GM19438 (cell line): ENCODE measurements at regions not wholly inside any gene's neighbourhood (a gene's known extent, or its start where the extent isn't known, plus 50 kb on each side); places are given as distances from the start of the nearest gene placed in this dataset.

Experiments
- ATAC-seq: cut with Tn5 transposase; IDR thresholded peaks from one replicate; pipeline ENCODE4 v1.9.1; 2021; ENCODE audit warnings: low read depth; ENCODE audit not compliant: unreplicated experiment

- ATAC-seq: no peak
These were observed 104.2 kb upstream of the GADD45A start for GRCh38 chr1:67580691-67581403.

DNA sequence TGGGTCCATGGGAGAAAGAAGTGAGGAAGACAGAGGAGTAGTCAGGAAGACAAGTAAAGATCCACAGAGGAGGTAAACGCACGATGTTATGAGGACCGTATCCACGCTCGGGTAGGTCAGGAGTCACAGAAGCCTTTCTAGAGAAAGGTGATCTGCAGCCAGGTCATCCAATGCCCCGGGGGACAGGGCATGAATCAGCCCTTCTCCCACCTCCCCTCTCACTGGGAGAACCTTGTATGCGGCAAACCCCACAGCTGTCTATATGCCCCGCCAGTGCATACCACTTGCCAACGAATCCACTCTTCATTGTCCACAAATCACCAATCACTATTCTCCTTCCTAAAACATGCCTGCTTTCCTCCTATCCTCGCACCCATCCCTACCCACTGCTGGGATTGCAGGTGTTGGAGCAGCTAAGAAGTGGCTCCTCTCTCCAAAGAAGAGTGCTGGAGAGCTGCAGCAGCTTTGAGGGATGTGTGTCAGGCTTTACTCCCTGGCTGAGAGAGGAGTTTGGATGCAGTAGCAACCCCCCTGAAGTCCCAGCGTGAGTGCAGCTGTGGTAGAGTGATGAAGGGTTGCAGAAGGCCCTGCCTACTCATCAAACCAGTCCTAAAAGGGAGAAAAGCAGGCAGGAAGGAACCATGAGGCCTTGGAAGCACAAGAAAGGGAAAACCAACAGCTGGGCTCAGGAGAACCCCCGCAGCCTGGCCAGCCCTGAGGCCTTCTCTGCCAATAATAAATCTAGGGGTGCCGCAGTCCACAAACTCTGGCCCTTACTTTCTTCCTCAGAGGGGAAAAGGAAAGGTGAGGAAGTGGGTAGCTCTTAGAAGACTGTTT, 102.2 kb upstream of the GADD45A start:
- no peak for ATAC-seq

DNA sequence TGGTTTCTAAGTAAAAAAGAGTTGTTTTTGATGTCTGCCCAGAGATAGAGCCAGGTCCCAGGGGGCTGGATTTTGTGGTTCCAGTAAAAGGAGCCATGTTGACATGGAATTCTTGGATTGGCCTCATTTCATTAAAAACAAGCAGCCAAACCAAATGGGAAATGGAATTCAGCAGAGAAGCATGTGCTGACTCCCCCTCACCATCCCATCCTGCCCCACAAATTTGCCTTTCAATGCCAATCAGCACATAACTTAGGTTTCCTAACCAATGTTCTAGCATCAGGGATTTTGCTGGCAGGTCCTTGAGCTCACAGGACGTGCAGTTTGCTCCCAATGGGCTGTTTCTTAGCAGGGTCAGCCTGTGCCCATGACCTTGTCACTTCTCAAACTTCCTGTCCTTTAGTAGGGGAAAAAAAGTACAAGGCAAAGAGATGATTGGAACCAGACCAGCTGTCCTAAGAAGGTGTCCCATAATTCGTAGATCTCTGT, 101.5 kb upstream of the GADD45A start:
- ATAC-seq: no peak

DNA sequence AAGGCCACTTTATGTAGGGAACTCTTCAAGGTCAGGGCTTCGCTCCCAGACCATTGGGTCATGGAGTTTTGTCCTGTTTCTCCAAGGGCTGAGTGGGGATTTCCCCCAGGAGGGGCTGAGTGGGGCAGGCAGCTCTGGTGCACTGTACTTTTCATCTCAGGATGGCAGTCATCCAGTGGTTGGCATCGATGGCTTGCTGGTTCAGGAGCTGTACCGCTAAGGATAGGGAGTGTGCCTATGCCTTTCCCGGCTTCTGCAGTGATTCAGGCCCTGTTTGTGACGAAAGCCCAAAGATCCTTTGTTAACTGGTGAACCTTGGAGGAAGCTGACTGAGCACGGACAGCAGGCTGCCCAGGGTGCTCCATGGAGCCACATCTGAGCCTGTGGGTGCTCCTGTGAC, 100.1 kb upstream of the GADD45A start:
- ATAC-seq: no peak

GRCh38 chr1:67586596-67586995, 98.4 kb upstream of the GADD45A start:
- no peak for ATAC-seq

DNA sequence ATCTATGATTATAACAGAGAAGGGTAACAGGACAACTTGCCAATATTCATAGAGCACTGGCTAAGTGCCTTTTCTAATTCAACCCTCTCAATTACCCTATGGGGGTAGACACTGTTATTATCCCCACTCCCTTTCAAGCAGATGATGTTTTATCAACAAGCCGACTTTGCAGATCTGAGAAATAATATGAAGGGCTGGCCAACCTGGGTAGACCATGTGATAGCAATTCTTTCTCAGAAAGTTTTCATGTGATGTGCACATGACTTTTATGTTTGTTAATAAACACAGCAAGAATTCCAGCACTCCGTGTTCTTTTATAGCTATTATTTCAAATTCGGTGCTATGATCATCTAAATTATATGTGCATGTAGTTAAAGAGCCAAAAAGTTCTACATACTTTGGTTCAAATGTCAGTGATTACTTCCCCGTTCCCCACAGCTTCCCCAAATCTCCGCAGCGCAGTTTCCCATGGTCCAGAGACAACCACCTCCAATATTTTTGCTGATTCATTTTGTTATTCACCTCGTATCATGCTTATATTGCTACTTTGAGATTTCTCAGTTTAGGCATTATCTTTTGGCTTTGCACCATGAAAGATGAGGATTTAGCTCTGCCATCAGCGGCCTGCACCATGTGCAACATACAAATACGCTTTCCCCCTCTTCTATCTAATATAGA, 96.7 kb upstream of the GADD45A start:
- ATAC-seq: no peak

- ATAC-seq: no peak
These were observed 95.3 kb upstream of the GADD45A start for GRCh38 chr1:67589519-67590233.

GRCh38 chr1:67590329-67590728, 94.7 kb upstream of the GADD45A start:
- ATAC-seq: no peak

DNA sequence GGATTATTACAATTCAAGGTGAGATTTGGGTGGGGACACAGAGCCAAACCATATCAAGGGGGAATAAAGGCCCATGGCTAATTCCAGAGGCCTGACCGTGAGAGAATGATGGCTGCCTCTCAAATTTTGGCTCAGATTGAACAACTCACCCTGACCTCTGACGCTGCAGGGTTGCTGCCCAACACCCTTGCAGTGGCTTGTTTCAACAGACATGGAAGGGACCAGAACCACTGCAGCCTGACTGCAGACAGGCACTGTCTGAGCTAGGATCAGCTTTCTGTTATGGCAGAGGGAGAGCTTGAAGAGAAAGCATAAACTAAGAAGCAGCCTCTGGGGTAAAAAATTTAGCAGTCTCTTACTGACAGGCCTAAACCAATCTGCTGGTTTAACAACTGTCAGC, 90.2 kb upstream of the GADD45A start:
- ATAC-seq: no peak

DNA sequence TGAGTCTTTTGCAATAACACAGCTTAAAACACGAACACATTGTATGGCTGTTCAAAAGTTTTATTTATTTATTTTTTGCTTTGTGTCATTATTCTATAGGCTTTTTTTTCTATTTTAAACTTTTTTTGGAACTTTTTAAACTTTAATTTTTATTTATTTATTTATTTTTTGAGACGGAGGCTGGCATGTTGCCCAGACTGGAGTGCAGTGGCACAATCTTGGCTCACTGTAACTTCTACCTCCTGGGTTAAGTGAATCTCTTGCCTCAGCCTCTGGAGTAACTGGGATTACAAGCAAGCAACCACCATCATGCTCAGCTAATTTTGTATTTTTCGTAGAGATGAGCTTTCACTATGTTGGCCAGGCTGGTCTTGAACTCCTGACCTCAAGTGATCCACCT, 88.3 kb upstream of the GADD45A start:
- no peak for ATAC-seq

DNA sequence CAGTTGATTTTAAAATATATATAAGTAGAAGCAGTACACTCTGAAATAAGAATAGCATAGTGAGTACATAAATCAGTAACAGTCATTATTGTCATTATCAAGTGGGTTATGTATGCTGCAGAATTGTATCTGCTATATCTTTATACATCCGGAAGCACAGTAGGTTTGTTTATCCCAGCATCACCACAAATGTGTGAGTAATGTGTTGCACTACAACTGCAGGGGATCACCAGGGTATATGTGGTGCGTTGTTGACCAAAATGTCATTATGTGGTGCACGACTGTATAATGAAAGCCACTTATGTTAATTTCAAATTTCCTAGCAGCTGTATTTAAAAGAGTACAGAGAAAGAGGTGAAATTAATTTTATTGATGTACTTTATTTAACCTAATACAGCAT, 87.7 kb upstream of the GADD45A start:
- ATAC-seq: no peak

DNA sequence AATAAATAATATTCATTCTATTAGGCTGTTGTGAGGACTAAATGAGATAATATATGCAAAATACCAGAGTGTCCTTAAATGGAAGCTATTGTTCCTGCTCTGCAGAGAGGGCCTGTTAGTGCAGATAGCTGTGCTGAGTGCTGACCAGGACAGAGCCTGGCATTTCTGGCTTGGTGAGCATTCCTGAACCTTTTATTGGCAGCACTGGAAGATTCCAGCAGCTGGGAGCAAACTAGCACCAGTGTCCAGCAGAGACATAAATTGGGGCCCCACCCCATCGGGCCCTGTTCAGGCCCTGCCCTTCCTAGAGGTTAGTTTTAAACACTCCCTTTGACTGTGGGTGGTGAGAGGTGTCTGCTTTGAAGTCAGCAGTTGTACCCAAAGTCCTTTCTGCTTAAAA, 85.9 kb upstream of the GADD45A start:
- ATAC-seq: no peak

GRCh38 chr1:67601539-67601938, 83.5 kb upstream of the GADD45A start:
- ATAC-seq: no peak

- ATAC-seq: no peak
These were observed 83.0 kb upstream of the GADD45A start for GRCh38 chr1:67601955-67602354.

DNA sequence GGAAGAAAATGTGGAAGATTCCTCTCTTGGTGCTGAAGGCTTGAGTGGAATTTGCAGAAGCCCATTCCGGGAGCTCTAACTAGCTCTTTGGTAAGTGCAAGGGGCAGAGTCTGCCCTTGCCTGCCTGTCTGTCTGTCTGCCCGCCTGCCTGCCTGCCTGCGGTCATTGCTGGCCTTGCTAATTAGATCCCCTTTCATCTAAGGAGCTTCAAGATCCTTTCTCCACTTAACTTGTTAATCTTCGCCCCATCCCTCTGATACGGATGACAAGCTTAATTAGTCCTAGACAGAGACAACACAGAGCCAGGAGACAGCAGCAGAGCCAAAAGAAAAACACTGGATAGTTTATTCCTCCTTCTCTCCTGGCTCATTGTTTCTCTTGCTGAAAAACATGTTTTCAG, 80.2 kb upstream of the GADD45A start:
- no peak for ATAC-seq

GRCh38 chr1:67605209-67605780, 79.7 kb upstream of the GADD45A start:
- ATAC-seq: no peak

GRCh38 chr1:67607286-67607685, 77.7 kb upstream of the GADD45A start:
- no peak for ATAC-seq

DNA sequence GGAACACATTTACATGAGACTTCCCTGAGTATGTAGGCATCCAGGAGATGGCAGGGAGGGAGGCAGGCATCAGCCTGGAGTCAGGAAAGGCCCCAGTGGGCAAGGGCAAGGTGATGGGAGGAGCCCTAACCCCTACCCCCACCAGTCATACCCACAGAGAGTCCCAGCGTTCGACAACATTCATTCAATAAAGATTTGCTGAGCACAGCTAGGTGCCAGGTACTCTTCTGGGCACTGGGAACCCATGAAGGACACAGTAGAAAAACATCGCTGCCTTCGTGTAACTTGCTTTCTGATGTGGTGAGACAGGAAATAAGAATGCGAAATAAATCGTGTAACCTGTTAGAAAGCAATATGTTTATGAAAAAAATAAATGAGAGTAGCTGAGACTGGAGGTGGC, 77.3 kb upstream of the GADD45A start:
- ATAC-seq: no peak

GRCh38 chr1:67608661-67609576, 76.1 kb upstream of the GADD45A start:
- ATAC-seq: no peak
